H1 (cell line): ENCODE measurements at regions not wholly inside any gene's neighbourhood (a gene's known extent, or its start where the extent isn't known, plus 50 kb on each side); places are given as distances from the start of the nearest gene placed in this dataset.

Experiments
- CTCF ChIA-PET: fragments of 300-600 bp; sonication (Branson Sonifier 250); formaldehyde crosslinking; loops from one replicate; lab custom pipeline; 2021; ENCODE audit not compliant: partially characterized antibody; lab: Charles Lee
- POLR2A ChIA-PET: fragments of 300-600 bp; sonication (Branson Sonifier 250); formaldehyde crosslinking; loops from one replicate; lab custom pipeline; 2021; ENCODE audit warnings: inconsistent platforms; ENCODE audit not compliant: partially characterized antibody; lab: Charles Lee
- DNase-seq, 2 experiments: peaks; one replicate each; pipeline versions ENCODE4 v3.0.0 to v3.0.0-alpha.2; 2010 to 2022; ENCODE audit warnings: low spot score in 2 of 2, low read depth in 1 of 2, mixed read lengths in 1 of 2
- FAIRE-seq: peaks from 2 replicates; lab custom pipeline; 2011; peaks lifted over from hg19 to GRCh38; lab: Jason Lieb, UNC
- H2AFZ ChIP-seq: 2 replicates; pipeline ENCODE4 v1.8.1; 2012; ENCODE audit warnings: low read length, inconsistent platforms
- H2AK5ac ChIP-seq: 2 replicates; pipeline ENCODE4 v1.6.1; 2013; ENCODE audit warnings: low read depth, low read length
- H2BK120ac ChIP-seq: replicated peaks from 2 replicates; pipeline ENCODE3; 2013; ENCODE audit warnings: low read depth, low read length, inconsistent platforms
- H2BK12ac ChIP-seq: 2 replicates; pipeline ENCODE4 v1.6.1; 2013; ENCODE audit warnings: low read depth, low read length
- H2BK15ac ChIP-seq: 2 replicates; pipeline ENCODE4 v1.6.1; 2013; ENCODE audit warnings: low read length
- H2BK20ac ChIP-seq: 2 replicates; pipeline ENCODE4 v1.6.1; 2013; ENCODE audit warnings: low read length
- H2BK5ac ChIP-seq: 2 replicates; pipeline ENCODE4 v1.6.1; 2013; ENCODE audit warnings: low read depth, low read length
- H3K14ac ChIP-seq: 2 replicates; pipeline ENCODE4 v1.6.1; 2013; ENCODE audit warnings: inconsistent platforms; ENCODE audit not compliant: insufficient read length
- H3K18ac ChIP-seq: 2 replicates; pipeline ENCODE4 v1.6.1; 2013; ENCODE audit warnings: low read length; ENCODE audit errors: extremely low read depth
- H3K23ac ChIP-seq: 2 replicates; pipeline ENCODE4 v1.6.1; 2013; ENCODE audit warnings: inconsistent platforms; ENCODE audit not compliant: insufficient read length
- H3K23me2 ChIP-seq: 2 replicates; pipeline ENCODE4 v1.6.1; 2013; ENCODE audit warnings: low read depth, low read length
- H3K27ac ChIP-seq: 2 replicates; pipeline ENCODE4 v1.6.1; 2011; ENCODE audit warnings: low read depth, low read length, inconsistent platforms
- H3K27me3 ChIP-seq, 4 experiments: replicated peaks in 1 of 4; 1 replicate in 1 of 4; 2 replicates in 3 of 4; pipeline versions ENCODE4 v1.6.1 to v1.8.1; 2011 to 2013; ENCODE audit warnings: low read length in 3 of 4, mild to moderate bottlenecking in 3 of 4, inconsistent platforms in 2 of 4, mixed read lengths in 2 of 4, moderate library complexity in 1 of 4; ENCODE audit not compliant: control insufficient read depth in 3 of 4, insufficient read depth in 3 of 4; ENCODE audit errors: extremely low read depth in 1 of 4
- H3K36me3 ChIP-seq, 4 experiments: 2 replicates each; pipeline versions ENCODE4 v1.6.1 to v1.8.1; 2011 to 2013; ENCODE audit warnings: mild to moderate bottlenecking in 4 of 4, low read length in 3 of 4, moderate library complexity in 2 of 4, control low read depth in 1 of 4, inconsistent platforms in 1 of 4; ENCODE audit not compliant: insufficient read depth in 4 of 4, control insufficient read depth in 2 of 4
- H3K4ac ChIP-seq: replicated peaks from 2 replicates; pipeline ENCODE3; 2013; ENCODE audit warnings: low read length, low read depth, mixed read lengths, inconsistent platforms; ENCODE audit not compliant: insufficient read length
- H3K4me1 ChIP-seq, 4 experiments: replicated peaks in 1 of 4; 1 replicate in 1 of 4; 2 replicates in 3 of 4; pipeline versions ENCODE4 v1.6.1 to v1.8.1; 2011 to 2013; ENCODE audit warnings: low read length in 3 of 4, inconsistent platforms in 2 of 4, mixed read lengths in 1 of 4; ENCODE audit not compliant: insufficient read depth in 4 of 4, control insufficient read depth in 3 of 4
- H3K4me2 ChIP-seq, 2 experiments: 2 replicates each; pipeline versions ENCODE4 v1.6.1 to v1.8.1; 2011 to 2013; ENCODE audit warnings: low read depth in 2 of 2, low read length in 2 of 2, control low read depth in 1 of 2, inconsistent platforms in 1 of 2, mild to moderate bottlenecking in 1 of 2; ENCODE audit not compliant: insufficient read depth in 1 of 2
- H3K4me3 ChIP-seq, 4 experiments: fragments of 200-600, 300-600 bp in 1 of 4; sonication (generic), shearing (Covaris generic), sonication (Bioruptor Twin) in 1 of 4; 2 replicates each; pipeline versions ENCODE4 v1.5.1 to v1.8.1; 2011 to 2016; ENCODE audit warnings: low read length in 4 of 4, low read depth in 3 of 4, control low read depth in 2 of 4, inconsistent platforms in 2 of 4, mild to moderate bottlenecking in 2 of 4, mixed read lengths in 1 of 4, moderate library complexity in 1 of 4; ENCODE audit not compliant: insufficient read depth in 2 of 4; ENCODE audit errors: extremely low read depth in 1 of 4
- H3K56ac ChIP-seq: replicated peaks from 2 replicates; pipeline ENCODE3; 2013; ENCODE audit warnings: low read depth, mild to moderate bottlenecking, mixed read lengths, low read length, inconsistent platforms; ENCODE audit not compliant: insufficient read length
- H3K79me1 ChIP-seq: 2 replicates; pipeline ENCODE4 v1.6.1; 2013; ENCODE audit warnings: low read depth, low read length, control low read depth
- H3K79me2 ChIP-seq, 2 experiments: 2 replicates each; pipeline versions ENCODE4 v1.6.1 to v1.8.1; 2012 to 2013; ENCODE audit warnings: low read length in 2 of 2, mild to moderate bottlenecking in 2 of 2, inconsistent platforms in 1 of 2; ENCODE audit not compliant: insufficient read depth in 2 of 2, control insufficient read depth in 1 of 2
- H3K9ac ChIP-seq, 4 experiments: replicated peaks in 1 of 4; 1 replicate in 1 of 4; 2 replicates in 3 of 4; pipeline versions ENCODE4 v1.6.1 to v1.8.1; 2011 to 2013; ENCODE audit warnings: low read depth in 3 of 4, low read length in 3 of 4, control low read depth in 2 of 4, mild to moderate bottlenecking in 2 of 4, moderate library complexity in 2 of 4, inconsistent platforms in 1 of 4; ENCODE audit errors: extremely low read depth in 1 of 4
- H3K9me3 ChIP-seq, 2 experiments: 2 replicates each; pipeline versions ENCODE4 v1.6.1 to v1.8.1; 2012 to 2013; ENCODE audit warnings: mild to moderate bottlenecking in 2 of 2, moderate library complexity in 2 of 2, control low read depth in 1 of 2, inconsistent platforms in 1 of 2, low read depth in 1 of 2, low read length in 1 of 2, mixed read lengths in 1 of 2; ENCODE audit not compliant: insufficient read depth in 2 of 2
- H4K20me1 ChIP-seq, 2 experiments: replicated peaks in 1 of 2; 2 replicates each; pipeline versions ENCODE3 to v1.8.1; 2011 to 2013; ENCODE audit warnings: inconsistent platforms in 2 of 2, low read length in 2 of 2, mild to moderate bottlenecking in 1 of 2; ENCODE audit not compliant: insufficient read depth in 2 of 2, control insufficient read depth in 1 of 2
- H4K5ac ChIP-seq: 2 replicates; pipeline ENCODE4 v1.6.1; 2013; ENCODE audit warnings: low read length, low read depth, mixed read lengths, inconsistent platforms; ENCODE audit not compliant: insufficient read length
- H4K8ac ChIP-seq: 2 replicates; pipeline ENCODE4 v1.8.0; 2013; ENCODE audit warnings: mild to moderate bottlenecking, moderate library complexity, low read length, inconsistent platforms; ENCODE audit not compliant: insufficient read depth; ENCODE audit errors: extremely low read depth
- H4K91ac ChIP-seq: replicated peaks from 2 replicates; pipeline ENCODE3; 2013; ENCODE audit warnings: low read length, mixed read lengths, inconsistent platforms; ENCODE audit not compliant: insufficient read length
- CHD2 ChIP-seq: IDR thresholded peaks from 2 replicates; pipeline ENCODE4 v1.6.1; 2012; ENCODE audit warnings: low read length, improper control_type of control experiment
- CTCF ChIP-seq, 3 experiments: IDR thresholded peaks; 1 replicate in 2 of 3; 2 replicates in 1 of 3; pipeline versions ENCODE4 v1.5.1 to v1.6.1; 2011; ENCODE audit warnings: low read length in 3 of 3, mild to moderate bottlenecking in 3 of 3, inconsistent platforms in 2 of 3, low read depth in 1 of 3, moderate library complexity in 1 of 3; ENCODE audit not compliant: insufficient read depth in 1 of 3; ENCODE audit errors: control extremely low read depth in 1 of 3
- JUN ChIP-seq: IDR thresholded peaks from 2 replicates; pipeline ENCODE4 v1.6.1; 2011; ENCODE audit warnings: low read depth, mild to moderate bottlenecking, improper control_type of control experiment, low read length
- RXRA ChIP-seq: IDR thresholded peaks from 2 replicates; pipeline ENCODE4 v1.6.1; 2011; ENCODE audit warnings: low read depth, mild to moderate bottlenecking, low read length, moderate library complexity; ENCODE audit not compliant: insufficient read depth
- ZNF274 ChIP-seq: IDR thresholded peaks from 2 replicates; pipeline ENCODE4 v1.7.0; 2012; ENCODE audit warnings: low read length, borderline replicate concordance; ENCODE audit errors: extremely low read depth
- WGBS, 2 experiments: shearing (Covaris generic) in 1 of 2; methylation state at CpG; one replicate each; pipeline versions ENCODE4 v1.1.6 to v1.1.7; 2013 to 2015; ENCODE audit warnings: low lambda C conversion rate in 2 of 2, mixed read lengths in 2 of 2, inconsistent platforms in 1 of 2, low coverage in 1 of 2, missing lambda C conversion rate in 1 of 2; ENCODE audit not compliant: insufficient replicate concordance in 2 of 2, insufficient coverage in 1 of 2, insufficient read length in 1 of 2; ENCODE audit errors: extremely low coverage in 1 of 2, missing lambda C conversion rate in 1 of 2; 5-methylcytosine and 5-hydroxymethylcytosine counted together

GRCh38 chr4:117847849-117848248 is 186.4 kb upstream of the NDST3 start:
- TF ChIP-seq RXRA (no peak), CTCF (IDR thresholded peaks at IDR 0.05; ENCODE audit: control extremely low read depth in 1 of 3, insufficient read depth in 1 of 3, low read depth in 1 of 3, low read length in 3 of 3) (no peak), CHD2 (no peak), JUN (no peak), ZNF274 (no peak)
- TF ChIP-seq, all 59 proteins: peak for 0

More at GRCh38 chr4:117847849-117848248, 186.4 kb upstream of the NDST3 start:
- H4K91ac ChIP-seq, result no peak overlapping the region
- no peaks in the 10 kb centered on the region for H3K79me2 ChIP-seq
- H3K4ac ChIP-seq, result no peak overlapping the region
- H3K14ac ChIP-seq, result no peak overlapping the region
- no peaks in the 10 kb centered on the region for H3K79me1 ChIP-seq
- no peaks in the 10 kb centered on the region for H4K20me1 ChIP-seq
- H2AFZ ChIP-seq, result peak overlapping the region; percentile 10; the same call in 1 of the 2 replicates
- H3K4me1 ChIP-seq, result peaks cover 0 to 8% (median 0%) of the 10 kb centered on the region in 4 experiments; a peak in 2 of 7 replicates
- H3K23ac ChIP-seq, result no peak overlapping the region
- H2BK12ac ChIP-seq, result no peak overlapping the region
- no peaks in the 10 kb centered on the region for H3K36me3 ChIP-seq
- no peak overlapping the region for H3K4me3 ChIP-seq
- H2AK5ac ChIP-seq, result no peak overlapping the region
- no peak overlapping the region for H2BK20ac ChIP-seq
- no peak overlapping the region for H2BK120ac ChIP-seq
- H3K23me2 ChIP-seq, result no peaks in the 10 kb centered on the region; the same call in 1 of the 2 replicates
- no peak overlapping the region for H3K56ac ChIP-seq
- no peaks in the 10 kb centered on the region; a peak in 1 of 4 replicates for H3K9me3 ChIP-seq
- no peak overlapping the region for H2BK5ac ChIP-seq
- no peak overlapping the region for H3K27ac ChIP-seq
- H4K5ac ChIP-seq, result no peak overlapping the region
- CTCF ChIA-PET, result no interaction called here
- POLR2A ChIA-PET, result no interaction called here
- DNase-seq (no peak), FAIRE-seq (no peak)
- H2BK15ac ChIP-seq, result no peak overlapping the region
- H3K4me2 ChIP-seq, result no peak overlapping the region
- no peak overlapping the region for H4K8ac ChIP-seq
- no peak overlapping the region for H3K18ac ChIP-seq
- H3K9ac ChIP-seq, result no peak overlapping the region
- 92% methylated on average over 4 of the region's 4 CpGs; no CpG with 5 or more reads in 1 of the 2 experiments for WGBS, 2 experiments
- no peaks in the 10 kb centered on the region for H3K27me3 ChIP-seq
